ENCODE measurements at regions not wholly inside any gene's neighbourhood (a gene's known extent, or its start where the extent isn't known, plus 50 kb on each side); places are given as distances from the start of the nearest gene placed in this dataset.

DNA sequence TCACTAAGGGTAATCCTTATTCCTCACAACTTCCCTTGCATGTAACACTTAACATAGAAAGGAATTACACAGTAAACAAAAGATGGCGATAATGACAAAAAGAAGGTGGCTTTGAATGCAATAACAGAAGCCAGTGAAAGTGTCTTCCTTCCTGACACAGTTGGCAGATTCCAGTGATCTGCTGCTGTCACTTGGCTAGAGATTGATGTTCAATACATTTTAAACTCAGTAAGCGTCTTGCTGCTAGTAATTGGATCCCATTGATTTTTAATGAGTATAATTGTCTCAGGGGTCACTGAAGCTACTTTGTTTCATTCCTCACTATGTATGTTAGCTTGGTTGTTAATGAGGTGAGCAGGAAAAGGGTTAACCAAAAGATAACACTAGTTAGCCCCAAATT is 692.7 kb downstream of the NTRK3 start:
- no peaks in the 10 kb centered on the region for H3K9me2 ChIP-seq (ENCODE audit: insufficient read depth, low read length)
- TF ChIP-seq SMC3 (conservative IDR thresholded peaks at IDR 0.05; ENCODE audit: poor library complexity) = peak; percentile 32
- TF ChIP-seq EP300 (conservative IDR thresholded peaks at IDR 0.05; ENCODE audit: poor library complexity, severe bottlenecking) = peak; percentile 89
- TF ChIP-seq, protein P1, sequence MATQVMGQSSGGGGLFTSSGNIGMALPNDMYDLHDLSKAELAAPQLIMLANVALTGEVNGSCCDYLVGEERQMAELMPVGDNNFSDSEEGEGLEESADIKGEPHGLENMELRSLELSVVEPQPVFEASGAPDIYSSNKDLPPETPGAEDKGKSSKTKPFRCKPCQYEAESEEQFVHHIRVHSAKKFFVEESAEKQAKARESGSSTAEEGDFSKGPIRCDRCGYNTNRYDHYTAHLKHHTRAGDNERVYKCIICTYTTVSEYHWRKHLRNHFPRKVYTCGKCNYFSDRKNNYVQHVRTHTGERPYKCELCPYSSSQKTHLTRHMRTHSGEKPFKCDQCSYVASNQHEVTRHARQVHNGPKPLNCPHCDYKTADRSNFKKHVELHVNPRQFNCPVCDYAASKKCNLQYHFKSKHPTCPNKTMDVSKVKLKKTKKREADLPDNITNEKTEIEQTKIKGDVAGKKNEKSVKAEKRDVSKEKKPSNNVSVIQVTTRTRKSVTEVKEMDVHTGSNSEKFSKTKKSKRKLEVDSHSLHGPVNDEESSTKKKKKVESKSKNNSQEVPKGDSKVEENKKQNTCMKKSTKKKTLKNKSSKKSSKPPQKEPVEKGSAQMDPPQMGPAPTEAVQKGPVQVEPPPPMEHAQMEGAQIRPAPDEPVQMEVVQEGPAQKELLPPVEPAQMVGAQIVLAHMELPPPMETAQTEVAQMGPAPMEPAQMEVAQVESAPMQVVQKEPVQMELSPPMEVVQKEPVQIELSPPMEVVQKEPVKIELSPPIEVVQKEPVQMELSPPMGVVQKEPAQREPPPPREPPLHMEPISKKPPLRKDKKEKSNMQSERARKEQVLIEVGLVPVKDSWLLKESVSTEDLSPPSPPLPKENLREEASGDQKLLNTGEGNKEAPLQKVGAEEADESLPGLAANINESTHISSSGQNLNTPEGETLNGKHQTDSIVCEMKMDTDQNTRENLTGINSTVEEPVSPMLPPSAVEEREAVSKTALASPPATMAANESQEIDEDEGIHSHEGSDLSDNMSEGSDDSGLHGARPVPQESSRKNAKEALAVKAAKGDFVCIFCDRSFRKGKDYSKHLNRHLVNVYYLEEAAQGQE (IDR thresholded peaks at IDR 0.05; ENCODE audit: borderline replicate concordance) = no peak
- TF ChIP-seq RAD21 (conservative IDR thresholded peaks at IDR 0.05) = peak; percentile 47
- no peak for TF ChIP-seq TAF1 (IDR thresholded peaks at IDR 0.05; ENCODE audit: low read depth)
- peak; percentile 67 for TF ChIP-seq POLR2AphosphoS5 (IDR thresholded peaks at IDR 0.05)

DNA sequence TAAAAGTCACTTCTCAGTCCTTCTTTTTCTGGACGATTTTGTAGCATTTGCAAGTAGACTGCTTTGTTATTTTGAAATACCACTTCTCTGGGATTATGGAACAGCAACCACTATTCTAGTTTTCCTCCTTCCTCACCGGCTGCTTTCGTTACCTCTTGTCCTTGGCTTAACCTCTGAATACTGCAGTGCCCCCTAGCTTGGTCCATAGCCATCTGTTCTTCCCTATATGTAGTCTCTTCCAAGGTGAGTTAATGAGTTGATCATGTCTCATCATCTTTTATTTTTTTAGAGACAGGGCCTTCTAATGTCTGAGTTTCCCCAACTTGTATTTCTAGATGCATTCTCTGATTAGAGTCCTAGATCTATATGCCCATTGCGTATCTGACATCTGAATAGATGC is 694.3 kb downstream of the NTRK3 start:
- Histone ChIP-seq H3F3A (ENCODE audit: insufficient read depth, low read length, poor library complexity, severe bottlenecking) (peaks cover 6% of the 10 kb centered on the region), H3K27ac (ENCODE audit: low read length) (no peak overlapping the region), H3K27me3 (ENCODE audit: insufficient read depth, low read depth, low read length) (no peaks in the 10 kb centered on the region), H4K20me1 (ENCODE audit: insufficient read depth) (no peaks in the 10 kb centered on the region), H2AFZ (ENCODE audit: low read depth, low read length) (no peak overlapping the region), H3K4me2 (ENCODE audit: low read length) (no peak overlapping the region), H3K4me3 (ENCODE audit: low read length) (no peak overlapping the region), H3K36me3 (ENCODE audit: insufficient read depth, low read length) (no peaks in the 10 kb centered on the region), H3K9ac (ENCODE audit: low read length) (no peak overlapping the region), H3K79me2 (replicated peaks; ENCODE audit: insufficient read depth, low read length) (no peaks in the 10 kb centered on the region), H3K9me2 (ENCODE audit: insufficient read depth, low read length) (no peaks in the 10 kb centered on the region), H3K9me3 (ENCODE audit: low read length) (no peaks in the 10 kb centered on the region)
- no peak for TF ChIP-seq TAF1 (IDR thresholded peaks at IDR 0.05; ENCODE audit: low read depth)
- TF ChIP-seq MXI1 (conservative IDR thresholded peaks at IDR 0.05; ENCODE audit: poor library complexity, severe bottlenecking) = no peak
- TF ChIP-seq RAD21 (conservative IDR thresholded peaks at IDR 0.05) = no peak
- no peak for TF ChIP-seq POLR2AphosphoS5 (IDR thresholded peaks at IDR 0.05)
- no peak for TF ChIP-seq SMC3 (conservative IDR thresholded peaks at IDR 0.05; ENCODE audit: poor library complexity)
- TF ChIP-seq, protein P1 (IDR thresholded peaks at IDR 0.05; ENCODE audit: borderline replicate concordance) = no peak

More for the DNA sequence above, 692.7 kb downstream of the NTRK3 start:
- Histone ChIP-seq H2AFZ (ENCODE audit: low read depth, low read length) (no peak overlapping the region), H3F3A (ENCODE audit: insufficient read depth, low read length, poor library complexity, severe bottlenecking) (peaks cover 6% of the 10 kb centered on the region), H3K4me2 (ENCODE audit: low read length) (peak overlapping the region; percentile 15), H3K27ac (ENCODE audit: low read length) (peak overlapping the region; percentile 75), H3K79me2 (replicated peaks; ENCODE audit: insufficient read depth, low read length) (no peaks in the 10 kb centered on the region), H3K36me3 (ENCODE audit: insufficient read depth, low read length) (no peaks in the 10 kb centered on the region), H3K4me3 (ENCODE audit: low read length) (peak overlapping the region; percentile 22), H3K9ac (ENCODE audit: low read length) (peak overlapping the region; percentile 45), H3K27me3 (ENCODE audit: insufficient read depth, low read depth, low read length) (no peaks in the 10 kb centered on the region), H4K20me1 (ENCODE audit: insufficient read depth) (no peaks in the 10 kb centered on the region), H3K9me3 (ENCODE audit: low read length) (no peaks in the 10 kb centered on the region)

All from neural cell (in vitro differentiated cells).